Islet precursor cell (in vitro differentiated cells): ENCODE measurements at regions not wholly inside any gene's neighbourhood (a gene's known extent, or its start where the extent isn't known, plus 50 kb on each side); places are given as distances from the start of the nearest gene placed in this dataset.
A peak's percentile ranks its signal among the peaks of the same experiment; 100 is the strongest.

Source experiments
- DNase-seq: peaks from one replicate; pipeline ENCODE4 v3.0.0-alpha.2; 2018

DNA sequence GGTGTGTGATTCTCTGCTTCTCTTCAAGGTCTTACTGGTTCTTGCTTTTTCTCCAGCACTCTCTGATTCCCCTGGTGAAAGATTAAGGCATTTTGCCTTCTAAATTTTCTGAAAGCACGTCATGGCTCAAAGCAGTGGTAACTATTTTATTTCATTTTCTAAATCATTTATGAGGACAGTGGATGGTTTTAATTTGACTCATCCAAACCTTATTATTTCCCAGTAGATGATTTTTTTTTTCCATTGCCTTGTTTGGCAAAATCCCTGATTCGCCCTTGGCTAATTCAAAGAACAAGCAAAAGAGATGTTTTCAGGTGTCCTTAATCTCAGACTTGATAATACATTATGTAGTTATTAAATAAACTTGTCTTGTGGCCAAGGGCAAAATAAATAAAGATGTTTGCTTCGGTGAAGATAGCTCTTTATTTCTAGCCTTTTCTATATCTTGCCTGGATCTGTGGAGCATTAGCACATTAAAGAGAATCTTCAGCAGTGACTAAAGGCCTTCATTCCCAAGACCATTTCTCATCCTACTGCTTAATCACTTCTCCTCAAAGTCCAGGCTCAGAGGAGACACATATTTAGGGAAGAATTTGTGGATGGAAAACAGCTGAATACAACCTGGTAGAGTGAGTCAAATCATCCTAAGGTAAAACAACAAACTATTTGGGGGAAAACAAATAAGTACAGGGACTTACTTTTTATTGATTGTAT is 359.8 kb downstream of the DUSP10 start:
- no peak for DNase-seq

GRCh38 chr1:221392453-221392852 is 349.4 kb downstream of the DUSP10 start:
- DNase-seq, result no peak

GRCh38 chr1:221394011-221394544 is 347.8 kb downstream of the DUSP10 start:
- DNase-seq, result no peak

- DNase-seq, result peak; percentile 52
Observed at GRCh38 chr1:221396526-221396925, 345.4 kb downstream of the DUSP10 start.

DNA sequence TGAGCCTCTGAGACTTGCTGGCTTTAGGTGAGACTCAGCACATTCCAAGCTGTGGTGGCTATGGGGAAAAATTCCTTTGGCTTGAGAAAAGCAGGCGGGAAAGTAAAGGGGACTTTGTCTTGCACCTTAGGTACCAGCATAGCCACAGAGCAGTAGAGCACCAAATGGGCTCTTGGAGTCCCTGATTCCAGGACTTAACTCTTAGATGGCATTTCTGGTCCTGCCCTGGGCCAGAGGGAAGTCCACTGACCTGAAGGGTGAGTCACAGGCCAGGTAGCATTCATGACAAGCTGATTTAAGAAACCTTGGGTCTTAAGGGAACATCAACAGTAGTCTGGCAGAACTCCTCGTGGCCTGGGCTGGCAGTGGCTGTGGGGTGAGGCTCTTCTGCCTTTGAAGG is 344.7 kb downstream of the DUSP10 start:
- DNase-seq, result peak; percentile 74

GRCh38 chr1:221397606-221398005 is 344.3 kb downstream of the DUSP10 start:
- peak; percentile 64 for DNase-seq

DNA sequence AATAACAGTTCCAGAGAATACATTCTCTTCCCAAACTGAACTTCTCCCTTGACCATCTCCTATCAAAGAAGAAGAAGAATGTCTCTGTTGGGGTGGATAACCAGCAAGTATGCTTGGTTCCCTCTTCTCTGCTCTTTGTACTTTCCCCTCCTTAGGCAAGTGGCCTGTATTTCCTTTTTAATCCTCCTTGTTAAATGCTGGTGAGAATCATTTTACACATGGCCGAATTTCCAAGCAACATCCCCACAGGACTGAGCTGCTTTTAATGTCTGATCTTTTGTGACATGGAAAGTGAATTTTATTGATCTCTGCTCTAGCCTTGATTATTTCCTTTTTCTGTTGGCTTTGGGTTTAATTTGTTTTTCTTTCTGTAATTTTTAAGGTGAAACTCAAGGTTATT is 336.7 kb downstream of the DUSP10 start:
- DNase-seq, result no peak

DNA sequence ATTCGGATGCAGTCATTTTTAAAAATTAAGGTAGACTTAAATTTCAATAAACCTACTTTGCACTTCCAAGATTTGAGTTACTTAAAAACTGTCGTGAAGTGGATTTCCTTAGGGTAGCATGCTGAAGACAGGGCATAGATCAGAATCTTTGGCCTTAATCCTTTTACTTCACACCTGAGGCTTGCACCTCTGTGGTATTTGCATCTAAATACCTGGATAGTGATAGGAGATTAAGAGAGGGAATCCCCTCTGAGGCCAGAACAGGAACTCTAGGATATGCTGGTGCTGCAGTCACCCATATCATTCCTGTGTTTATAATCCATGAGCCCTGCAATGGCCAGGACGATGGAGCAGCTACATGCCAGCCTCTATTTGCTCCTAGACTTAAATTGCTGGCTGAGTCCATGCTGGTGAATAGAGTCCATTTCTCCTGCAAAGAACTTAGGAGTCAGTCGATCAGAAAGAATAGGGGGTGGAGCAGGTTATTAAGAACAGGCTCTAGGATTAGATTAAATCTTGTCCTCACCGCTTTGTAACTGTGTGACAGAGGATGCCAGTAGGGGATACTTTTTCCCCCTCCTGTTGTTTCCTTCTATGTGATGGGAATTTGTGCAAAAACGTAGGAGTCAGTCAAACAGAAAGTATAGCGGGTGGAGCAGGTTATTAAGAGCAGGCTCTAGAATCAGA is 333.6 kb downstream of the DUSP10 start:
- DNase-seq, result no peak

DNA sequence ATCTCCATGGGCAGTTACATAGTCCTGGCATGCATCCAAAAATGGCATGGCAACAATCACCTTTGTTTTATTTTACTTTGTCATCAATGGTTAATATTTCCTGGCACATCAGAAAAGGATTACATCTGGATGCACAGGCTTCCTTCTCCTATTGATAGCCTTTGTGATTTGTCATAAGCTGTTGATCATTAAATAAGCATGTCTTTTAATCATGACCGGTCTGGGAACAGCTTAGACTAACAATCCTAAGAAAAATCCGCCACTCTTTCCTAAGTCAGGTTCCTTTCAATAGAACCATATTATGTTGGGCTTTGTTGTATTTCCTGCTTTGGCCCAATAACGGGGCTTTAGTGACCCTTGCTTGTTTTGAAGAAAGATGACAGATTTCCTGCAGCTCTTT is 330.6 kb downstream of the DUSP10 start:
- DNase-seq, result no peak

DNA sequence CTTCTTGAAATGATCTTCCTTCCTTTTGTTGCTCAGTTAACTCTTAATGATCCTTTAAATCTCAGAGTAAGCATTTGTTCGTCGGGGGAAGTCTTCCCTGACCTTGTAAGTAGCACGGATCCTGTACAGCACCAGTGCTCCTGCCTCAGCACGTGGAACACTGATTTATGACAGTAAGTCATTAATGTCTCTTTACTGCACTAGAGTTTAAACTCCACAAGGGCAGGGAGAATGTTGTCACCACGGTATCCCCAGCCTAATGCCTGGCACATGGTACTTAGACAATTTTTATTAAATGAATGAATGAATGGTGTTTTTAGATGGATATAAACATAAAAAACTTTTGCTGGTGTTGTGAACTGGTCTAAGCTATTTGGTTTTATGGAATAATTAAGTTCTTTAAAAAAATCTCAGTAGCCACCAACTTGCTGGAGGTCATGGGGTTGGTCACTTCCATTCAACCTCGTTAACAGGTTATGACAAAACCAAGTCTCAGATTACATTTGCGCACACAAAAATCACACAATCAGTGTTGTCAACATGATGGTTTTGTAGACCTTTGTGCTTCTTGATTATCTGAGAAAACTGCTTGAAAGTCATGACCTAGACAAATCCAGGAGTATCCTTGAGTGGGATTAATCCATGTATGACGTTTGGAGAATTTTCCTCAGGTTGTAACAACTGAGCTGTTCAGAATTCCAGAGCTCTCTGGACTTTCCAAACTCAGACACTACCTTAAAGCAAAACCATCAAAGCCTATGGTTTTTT is 326.9 kb downstream of the DUSP10 start:
- no peak for DNase-seq

DNA sequence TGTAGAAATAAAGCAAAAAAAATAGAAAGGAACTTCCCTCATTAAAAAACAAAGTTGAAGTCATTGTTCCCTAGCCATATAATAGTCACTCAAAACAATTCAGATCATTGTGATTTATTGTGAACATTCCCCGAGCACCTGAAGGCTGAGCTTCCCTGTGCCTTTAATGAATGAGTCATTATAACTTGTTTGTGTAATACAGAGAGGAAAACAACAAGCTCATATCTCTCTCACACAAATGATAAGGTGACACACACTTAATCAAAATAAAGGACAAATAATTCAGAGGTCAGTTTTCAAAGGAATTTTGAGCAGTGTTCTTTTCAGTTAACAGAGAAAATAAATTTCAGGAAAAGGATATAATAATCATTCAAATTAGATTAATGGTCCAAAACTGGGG is 326.2 kb downstream of the DUSP10 start:
- no peak for DNase-seq

GRCh38 chr1:221416142-221416541 is 325.7 kb downstream of the DUSP10 start:
- no peak for DNase-seq

DNA sequence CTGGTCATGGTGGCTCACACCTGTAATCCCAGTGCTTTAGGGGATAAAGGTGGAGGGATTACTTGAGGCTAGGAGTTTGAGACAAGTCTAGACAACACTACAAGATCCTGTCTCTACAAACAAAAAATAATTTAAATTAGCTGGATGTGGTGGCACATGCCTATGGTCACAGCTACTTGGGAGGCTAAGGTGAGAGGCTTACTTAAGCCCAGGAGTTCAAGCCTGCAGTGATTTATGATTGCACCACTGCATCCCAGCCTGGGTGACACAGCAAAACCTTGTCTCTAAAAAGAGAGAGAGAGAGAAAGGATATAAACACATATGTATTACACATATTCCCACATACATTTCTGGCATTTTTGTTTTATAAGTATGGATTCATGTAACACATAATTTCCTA is 325.2 kb downstream of the DUSP10 start:
- no peak for DNase-seq

- no peak for DNase-seq
Observed at GRCh38 chr1:221418346-221418745, 323.5 kb downstream of the DUSP10 start.

DNA sequence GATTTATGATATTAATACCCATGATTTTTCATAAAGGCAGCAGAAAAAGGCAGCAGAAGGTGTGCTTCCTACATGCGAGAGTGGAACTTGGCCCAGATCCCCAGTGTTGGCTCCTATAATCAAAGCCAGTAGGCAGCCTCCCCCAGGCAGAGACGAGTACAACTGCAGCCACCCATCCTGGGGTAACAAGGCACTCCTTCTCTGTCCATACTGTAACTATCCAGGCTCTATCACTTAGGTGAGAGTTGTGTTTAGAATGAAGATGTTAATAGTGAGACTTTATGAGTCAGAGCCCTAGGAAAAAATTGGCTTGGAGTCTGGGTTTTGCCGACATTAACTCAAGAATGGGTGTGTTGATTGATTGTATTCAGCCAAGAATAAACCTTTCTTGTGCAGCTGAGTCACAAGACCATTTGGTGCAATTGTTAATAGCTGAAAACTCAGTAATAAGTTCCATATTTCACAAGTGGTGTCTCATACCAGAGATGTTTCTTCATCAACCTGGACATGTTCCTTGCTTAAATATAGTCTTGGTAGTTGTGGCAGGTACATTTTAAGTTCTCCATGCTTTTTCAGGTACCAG is 322.3 kb downstream of the DUSP10 start:
- DNase-seq, result no peak

GRCh38 chr1:221429264-221429663 is 312.6 kb downstream of the DUSP10 start:
- DNase-seq, result no peak

DNA sequence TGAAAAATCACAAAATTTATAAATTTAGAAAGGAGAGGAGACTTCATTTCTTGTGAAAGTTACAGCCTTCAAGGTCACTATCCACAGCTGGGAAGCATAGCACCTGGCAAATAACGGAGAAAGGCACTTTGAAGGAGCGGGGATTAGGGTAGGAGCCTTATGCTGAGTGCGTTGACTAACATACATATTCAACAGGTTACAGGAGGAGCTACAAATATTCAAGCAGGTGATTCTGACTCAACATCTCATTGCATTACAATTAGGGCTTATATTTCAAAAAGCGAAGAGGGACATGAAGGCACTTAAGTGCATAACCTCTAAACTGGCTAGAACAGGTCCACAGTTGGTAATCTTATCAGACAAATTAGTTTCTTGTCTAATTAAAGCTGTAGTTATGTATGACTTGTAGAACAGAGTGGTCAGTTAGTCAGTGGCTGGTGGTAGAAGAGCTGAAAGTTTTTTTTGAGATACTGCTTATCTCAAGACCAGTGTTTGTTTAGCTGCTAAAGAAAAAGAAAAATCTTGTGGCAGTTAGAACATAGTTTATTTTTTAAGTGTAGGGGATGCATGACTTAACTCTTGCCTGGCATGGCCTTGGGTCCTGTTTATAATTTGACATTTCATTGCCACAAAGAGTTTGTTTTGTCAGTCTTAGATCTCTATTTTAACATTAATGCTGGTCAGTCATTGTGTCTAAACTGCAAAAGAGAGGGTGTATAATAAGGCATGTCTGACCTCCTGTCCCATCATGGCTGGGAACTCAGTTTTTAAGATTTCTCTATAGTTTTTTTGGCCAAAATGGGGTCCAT is 311.5 kb downstream of the DUSP10 start:
- DNase-seq, result no peak

- DNase-seq, result no peak
Observed at GRCh38 chr1:221431068-221431651, 310.7 kb downstream of the DUSP10 start.

- DNase-seq, result no peak
Observed at GRCh38 chr1:221431961-221432360, 309.9 kb downstream of the DUSP10 start.

- DNase-seq, result no peak
Observed at GRCh38 chr1:221435504-221435904, 306.4 kb downstream of the DUSP10 start.

GRCh38 chr1:221437171-221437570 is 304.7 kb downstream of the DUSP10 start:
- DNase-seq, result no peak

DNA sequence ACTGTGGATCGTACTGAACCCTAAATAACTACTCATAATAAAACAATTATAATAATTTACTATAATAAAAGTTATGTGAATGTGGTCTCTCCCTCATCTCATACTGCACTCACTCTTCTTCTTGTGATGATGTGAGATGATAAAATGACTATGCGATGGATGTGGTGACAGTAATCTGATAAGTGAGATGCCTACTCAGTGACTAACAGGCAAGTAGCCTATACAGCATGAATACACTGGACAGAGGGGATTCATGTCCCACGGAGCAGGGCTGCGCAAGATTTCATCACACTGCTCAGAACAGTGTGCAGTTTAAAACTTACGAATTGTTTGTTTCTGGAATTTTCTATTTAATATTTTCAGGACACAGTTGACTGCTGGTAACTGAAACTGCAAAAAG is 304.0 kb downstream of the DUSP10 start:
- DNase-seq, result no peak
